Smooth muscle cell of the brain vasculature (primary cell): ENCODE measurements at regions not wholly inside any gene's neighbourhood (a gene's known extent, or its start where the extent isn't known, plus 50 kb on each side); places are given as distances from the start of the nearest gene placed in this dataset.

Experiments
- DNase-seq: peaks from one replicate; pipeline ENCODE4 v3.0.0-alpha.2; 2012; ENCODE audit warnings: low read depth, low spot score

GRCh38 chr13:34411894-34412293 lies 530.2 kb upstream of the NBEA start:
- DNase-seq: no peak

DNA sequence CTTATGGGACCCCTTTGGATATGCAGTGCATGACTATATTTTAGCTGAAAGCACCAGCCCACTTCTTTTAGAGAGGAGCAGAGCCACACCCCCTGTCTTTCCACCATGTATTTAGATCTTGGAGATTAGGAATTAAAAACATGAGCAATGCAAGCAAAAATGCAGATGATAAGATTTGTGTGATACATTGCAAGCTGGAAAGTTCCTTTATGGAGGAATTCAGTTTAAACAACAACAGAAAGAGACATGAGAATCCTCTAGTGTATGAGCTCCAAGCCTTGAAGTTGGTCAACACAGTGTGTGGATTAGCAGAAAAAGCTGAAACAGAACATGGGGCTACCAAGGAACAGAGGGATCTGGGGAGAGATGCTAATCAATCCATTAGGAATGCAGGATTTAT lies 529.8 kb upstream of the NBEA start:
- no peak for DNase-seq

DNA sequence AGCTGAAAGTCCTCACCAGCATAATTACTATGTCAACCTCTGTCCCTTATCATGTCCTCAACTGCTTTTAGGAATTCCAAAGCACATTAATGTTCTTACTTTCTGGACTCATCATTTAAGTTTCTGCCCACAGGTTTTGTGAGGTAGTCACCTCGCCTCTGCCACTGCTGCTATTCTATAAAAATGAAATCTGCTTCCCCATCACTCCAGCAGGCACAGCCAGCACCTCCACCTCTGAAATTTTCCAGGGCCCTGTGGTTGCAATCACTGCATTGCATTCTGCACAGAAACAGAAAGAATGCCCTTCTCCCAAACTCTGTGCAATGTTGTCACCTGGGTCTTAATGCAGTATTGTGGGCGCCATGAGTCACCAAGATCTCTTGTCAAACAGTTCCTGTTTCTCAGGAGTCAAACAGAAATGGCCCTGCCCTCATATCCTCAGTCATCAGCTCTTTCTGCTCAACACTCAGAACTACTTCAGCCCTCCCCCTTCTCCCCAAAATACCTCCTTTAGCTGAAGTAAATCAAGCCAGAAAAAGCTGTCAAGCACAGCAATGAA lies 529.2 kb upstream of the NBEA start:
- DNase-seq: no peak

GRCh38 chr13:34413538-34414210 lies 528.4 kb upstream of the NBEA start:
- no peak for DNase-seq

- no peak for DNase-seq
Observed at GRCh38 chr13:34414616-34415015, 527.5 kb upstream of the NBEA start.

- no peak for DNase-seq
Observed at GRCh38 chr13:34416971-34417380, 525.1 kb upstream of the NBEA start.

DNA sequence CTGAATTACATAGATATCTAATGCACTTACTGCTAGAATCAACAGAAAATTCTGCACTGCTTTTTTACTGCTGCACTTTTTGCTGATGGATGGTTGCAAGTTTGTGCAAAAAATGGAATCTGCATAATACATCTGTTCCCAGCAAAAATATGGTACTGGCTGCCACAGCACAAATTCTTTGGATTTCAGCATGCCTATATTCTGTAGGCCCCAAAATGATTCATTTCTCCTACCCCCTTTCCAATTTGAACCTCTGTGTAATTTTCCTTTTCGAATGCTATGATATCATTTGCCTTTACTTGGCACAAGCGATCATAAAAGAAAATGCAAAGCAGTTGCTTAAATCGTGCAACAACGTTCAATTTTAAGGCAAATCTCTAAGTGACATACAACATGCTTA lies 524.2 kb upstream of the NBEA start:
- no peak for DNase-seq

DNA sequence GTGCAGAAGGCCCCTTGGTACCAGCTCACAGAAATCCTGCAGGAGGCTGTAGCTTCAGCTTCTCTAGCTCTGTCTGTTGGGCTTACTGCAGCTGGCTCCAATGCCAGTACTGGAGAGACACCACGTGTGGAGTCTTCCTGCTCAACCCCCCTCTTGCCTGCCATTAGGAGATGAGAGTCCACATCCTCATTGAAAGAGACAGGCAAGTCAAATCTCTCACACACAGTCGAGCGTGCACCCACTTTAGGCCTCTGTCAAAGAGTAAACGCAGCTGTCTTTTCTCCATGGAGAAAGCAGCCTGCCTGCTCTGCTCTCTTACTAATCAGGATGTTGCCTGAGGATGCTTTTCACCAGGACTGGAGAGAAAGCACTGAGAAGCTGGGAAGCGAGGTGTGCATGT lies 523.0 kb upstream of the NBEA start:
- no peak for DNase-seq

DNA sequence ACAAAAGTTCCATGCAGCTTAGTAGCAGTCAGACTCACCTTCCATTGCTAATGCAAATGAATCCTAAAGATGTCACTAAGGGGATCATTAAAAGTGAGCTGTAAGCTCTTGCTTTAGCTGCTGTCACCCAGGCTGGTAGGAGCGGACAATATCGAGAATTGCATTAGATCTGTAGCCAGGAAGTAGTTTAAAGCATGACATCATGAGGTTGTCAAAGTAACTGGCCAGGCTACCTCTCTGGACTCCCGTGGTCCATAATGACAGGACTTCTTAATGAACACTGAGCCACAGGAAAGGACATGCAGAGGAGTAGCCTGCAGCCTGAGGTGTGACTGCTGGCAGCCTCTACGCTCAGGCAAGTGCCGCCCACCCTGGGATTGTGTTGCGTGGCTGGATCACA lies 522.3 kb upstream of the NBEA start:
- DNase-seq: no peak

DNA sequence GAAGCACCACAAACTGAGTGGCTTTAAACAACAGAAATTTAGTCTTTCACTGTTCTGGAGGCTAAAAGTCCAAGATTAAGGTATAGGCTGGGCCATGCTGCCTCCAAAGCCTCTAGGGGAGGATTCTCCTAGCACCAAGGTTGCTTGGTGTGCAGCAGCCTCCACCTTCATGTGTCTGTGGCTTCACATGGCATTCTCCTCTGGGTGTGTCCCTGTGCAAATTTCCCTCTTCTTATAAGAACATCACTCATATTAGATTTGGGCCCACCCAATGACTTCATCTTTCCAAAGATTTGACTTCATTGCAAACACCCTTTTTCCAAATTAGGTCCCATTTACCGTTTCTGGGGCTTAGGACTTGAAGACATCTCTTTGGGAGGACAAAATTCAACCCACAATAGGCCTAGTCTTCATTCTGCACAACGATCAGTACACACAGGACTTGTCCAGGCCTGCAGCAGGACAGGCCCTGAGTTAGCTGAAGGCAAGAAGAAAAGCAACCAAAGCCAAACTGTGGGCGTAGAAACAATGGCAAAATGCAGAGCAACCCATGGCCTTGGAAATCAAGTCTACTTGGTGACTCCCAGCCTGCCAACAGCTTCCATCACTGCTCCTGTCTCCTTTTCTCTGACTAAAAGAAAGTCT lies 521.2 kb upstream of the NBEA start:
- no peak for DNase-seq

DNA sequence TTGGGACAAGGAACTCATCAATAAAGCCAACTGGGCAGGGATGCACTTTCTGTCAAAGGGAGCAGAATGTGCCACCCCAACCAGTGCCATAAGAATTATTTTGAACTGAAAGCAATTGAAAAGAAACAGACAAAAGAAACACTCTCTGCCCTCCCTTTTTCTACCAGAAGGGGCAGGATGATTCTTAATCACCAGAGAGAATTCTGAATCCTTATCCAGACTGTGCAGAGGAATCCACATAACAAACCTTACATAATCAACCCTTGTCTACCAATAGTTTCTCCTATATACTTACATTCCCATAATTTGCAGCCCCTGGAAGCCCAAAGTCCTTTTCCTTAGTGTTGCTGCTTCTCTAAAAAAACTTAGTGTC lies 520.7 kb upstream of the NBEA start:
- no peak for DNase-seq

DNA sequence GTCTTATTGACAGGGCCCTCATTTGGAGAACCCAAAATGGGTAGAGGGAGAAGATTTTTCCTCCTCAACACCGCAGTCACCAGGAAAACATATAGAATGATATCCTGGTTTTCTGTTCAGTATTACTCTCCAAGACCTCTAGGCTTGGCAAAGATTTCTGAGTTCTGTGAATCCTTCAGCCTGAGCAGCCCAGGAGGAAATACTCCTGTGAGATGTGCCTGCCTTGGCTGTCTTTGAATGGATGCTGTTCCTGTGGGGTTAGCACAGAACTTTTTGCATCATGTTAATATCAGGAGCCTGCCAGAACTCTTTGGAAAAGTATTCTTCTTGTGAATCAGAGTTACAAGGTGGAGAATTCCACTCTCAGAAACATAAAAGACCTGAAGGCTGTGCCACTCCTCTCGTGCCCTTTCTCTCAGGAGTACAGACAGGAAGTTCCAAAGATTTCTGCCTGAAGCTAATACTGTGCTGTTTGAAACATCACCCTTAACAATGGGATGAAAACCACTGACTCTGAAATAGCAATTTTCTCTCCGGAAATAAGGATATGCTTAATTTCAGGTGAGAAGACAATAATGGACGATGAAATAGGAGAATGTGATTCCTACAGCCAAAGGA lies 520.1 kb upstream of the NBEA start:
- DNase-seq: no peak

- no peak for DNase-seq
Observed at GRCh38 chr13:34422956-34423355, 519.1 kb upstream of the NBEA start.

DNA sequence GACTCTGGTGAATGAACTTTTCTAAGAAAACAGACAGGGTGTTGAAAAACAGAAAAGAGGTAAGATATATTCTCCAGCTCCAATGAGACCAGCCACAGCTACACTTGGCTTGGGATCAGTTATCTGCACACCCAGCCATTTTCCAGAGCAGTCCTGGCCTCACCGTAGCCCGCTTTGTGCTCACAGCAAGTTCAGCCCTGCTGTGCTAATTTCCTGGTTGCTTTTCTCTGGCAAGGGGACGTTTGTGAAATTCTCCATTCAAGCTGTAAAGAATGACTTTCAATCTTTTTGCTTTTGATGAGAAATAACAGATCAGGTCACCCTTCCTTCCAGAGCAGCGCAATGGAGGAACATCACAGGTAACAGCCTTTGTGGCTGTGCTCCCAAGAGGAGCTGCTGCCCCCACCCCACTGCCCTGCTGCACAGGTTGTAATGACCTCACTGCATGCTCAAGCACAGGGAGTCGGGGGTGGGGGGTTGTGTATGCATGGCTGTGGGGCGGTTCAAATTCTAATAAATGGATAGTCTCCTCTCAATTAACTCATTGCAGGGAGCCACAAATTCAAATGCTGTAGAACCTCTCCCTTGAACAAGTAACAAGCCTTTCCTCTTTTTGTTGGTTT lies 516.6 kb upstream of the NBEA start:
- DNase-seq: no peak

DNA sequence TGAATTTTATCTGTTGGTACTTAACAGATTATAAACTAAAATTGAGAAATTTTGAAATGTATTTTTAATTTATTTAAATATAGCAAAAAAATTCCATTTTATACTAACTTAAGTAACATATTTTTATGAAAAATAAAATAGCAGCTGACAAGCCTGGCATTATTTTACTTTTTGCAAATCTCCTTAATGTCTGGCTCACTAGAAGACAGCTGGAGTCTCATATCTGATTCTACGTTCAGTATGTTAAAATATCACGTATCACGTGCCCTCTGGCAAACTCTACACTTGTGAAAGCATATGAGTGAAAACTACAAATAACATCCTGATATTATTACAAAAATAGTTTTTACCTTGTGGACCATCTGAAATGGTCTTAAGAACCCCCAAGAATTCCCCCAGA lies 513.2 kb upstream of the NBEA start:
- DNase-seq: no peak

DNA sequence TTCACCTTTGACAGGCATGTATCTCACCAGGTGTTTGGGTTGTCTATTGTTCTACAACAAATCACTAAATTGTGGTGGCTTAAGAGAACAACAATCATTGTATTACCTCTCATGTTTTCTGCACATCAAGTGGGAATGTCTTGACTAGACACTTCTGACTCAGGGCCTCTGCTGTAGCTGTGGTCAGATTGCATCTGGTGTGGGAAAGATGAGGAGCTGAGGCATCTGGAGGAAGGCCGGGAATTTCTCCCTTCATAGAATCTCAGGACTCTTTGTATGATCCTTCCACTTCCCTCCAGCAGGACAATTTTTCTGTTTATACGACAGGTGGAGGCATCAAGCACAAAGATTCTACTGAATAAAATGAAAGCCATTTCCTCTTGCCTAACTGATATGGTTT lies 511.8 kb upstream of the NBEA start:
- no peak for DNase-seq

- DNase-seq: no peak
Observed at GRCh38 chr13:34431827-34432581, 510.1 kb upstream of the NBEA start.

DNA sequence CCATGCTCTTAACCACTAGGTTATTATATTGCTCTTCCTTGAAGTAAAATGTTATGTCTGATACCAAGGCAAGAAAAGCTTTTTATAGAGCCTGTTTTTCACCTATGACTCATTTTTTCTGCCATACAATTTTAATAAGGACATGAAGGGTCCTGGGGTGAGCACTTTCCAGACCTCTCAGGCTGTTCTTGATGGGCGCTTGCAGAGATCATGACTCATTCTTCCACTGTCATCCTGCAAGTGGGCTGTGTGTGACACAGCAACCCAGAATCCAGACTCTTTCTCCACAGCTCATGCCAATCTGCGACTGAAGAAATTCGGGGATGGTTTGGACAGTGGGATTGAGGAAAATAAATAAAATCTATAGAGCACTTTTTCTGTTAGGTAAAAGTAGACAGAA lies 506.7 kb upstream of the NBEA start:
- no peak for DNase-seq

GRCh38 chr13:34437873-34438272 lies 504.2 kb upstream of the NBEA start:
- no peak for DNase-seq

- no peak for DNase-seq
Observed at GRCh38 chr13:34452831-34453230, 489.2 kb upstream of the NBEA start.

DNA sequence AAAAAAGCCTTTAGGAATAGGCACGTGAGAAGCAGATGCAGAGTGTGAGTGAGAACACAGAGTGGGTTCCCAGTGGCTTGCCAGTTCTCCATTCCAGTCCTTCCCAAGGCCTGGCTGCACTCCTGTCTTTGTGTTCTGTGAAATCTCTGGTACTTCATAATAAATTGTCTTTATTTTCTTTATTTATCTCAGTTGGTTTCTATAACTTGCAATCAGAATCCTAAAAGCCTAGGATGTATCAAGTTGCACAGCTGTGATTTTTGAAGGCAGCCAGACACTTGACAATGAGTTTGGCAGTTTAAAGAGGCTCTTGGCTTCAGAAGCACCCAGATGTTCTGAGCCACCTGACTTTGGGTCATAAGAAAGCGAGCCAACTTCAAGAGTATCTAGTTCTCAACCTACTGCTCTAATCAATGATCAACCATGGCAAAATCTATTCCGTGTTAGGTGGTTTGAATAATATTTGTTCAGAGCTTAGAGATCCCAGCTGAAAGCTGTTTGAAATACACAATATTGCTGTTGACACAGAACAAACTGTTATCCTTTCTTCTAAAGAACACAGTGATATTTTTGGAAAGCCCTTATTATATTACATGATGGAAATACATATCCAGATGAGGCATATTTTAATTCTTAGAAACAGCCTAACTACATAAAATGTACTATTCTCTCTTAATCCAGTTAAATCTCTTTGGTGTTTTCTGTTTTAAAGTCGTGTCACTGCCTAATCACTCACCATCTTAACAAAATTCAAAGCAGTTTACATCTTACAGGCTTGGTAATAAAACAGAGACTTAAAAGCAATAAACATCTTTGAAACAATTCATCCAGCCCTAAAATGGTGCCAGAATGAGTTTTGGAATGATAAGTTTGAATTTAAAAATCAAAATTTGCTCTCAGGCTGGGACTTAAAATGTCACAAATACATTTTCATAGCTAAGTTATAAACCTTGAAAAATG lies 483.0 kb upstream of the NBEA start:
- no peak for DNase-seq
